ENCODE measurements at regions not wholly inside any gene's neighbourhood (a gene's known extent, or its start where the extent isn't known, plus 50 kb on each side); places are given as distances from the start of the nearest gene placed in this dataset.

DNA sequence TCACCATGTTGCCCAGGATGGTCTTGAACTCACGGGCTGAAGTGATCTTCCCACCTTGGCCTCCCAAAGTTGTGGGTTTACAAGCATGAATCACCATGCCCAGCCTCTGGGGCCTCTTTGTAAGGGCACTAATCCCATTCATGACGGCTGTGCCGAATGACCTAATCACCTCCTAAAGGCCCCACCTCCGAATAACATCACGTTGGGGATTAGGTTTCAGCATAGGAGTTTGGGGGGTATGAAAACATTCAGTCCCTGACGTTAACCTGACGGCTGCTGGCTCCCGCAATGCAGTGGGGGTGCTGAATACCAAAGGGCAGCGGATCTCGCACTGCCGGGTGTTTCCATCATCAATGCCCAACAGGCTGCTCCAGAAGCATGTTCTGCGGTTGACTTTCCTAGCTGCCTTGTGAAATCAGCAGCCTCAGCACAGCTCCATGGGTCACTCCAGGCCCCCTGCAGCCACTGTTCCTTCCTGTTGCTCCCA, 120.8 kb upstream of the SEC14L1 start:
- no peak for TF ChIP-seq CTCF (IDR thresholded peaks at IDR 0.05)
- TF ChIP-seq POLR2AphosphoS5 (IDR thresholded peaks at IDR 0.05): no peak
- TF ChIP-seq EP300 (IDR thresholded peaks at IDR 0.05; ENCODE audit: low read depth): no peak
